MM.1S (cell line): ENCODE measurements at regions not wholly inside any gene's neighbourhood (a gene's known extent, or its start where the extent isn't known, plus 50 kb on each side); places are given as distances from the start of the nearest gene placed in this dataset.

Experiments
- EZH2 ChIP-seq: fragments of 300-600 bp; sonication (generic); optimal IDR thresholded peaks from 2 replicates; pipeline ENCODE3; 2017; ENCODE audit warnings: low read depth, mild to moderate bottlenecking, antibody characterized with exemption, low read length, mixed read lengths
- EZH2phosphoT487 ChIP-seq: fragments of 300-600 bp; sonication (generic); IDR thresholded peaks from 2 replicates; pipeline ENCODE4 v1.6.1; 2018; ENCODE audit warnings: antibody characterized with exemption, low read length
- TF ChIP-seq, protein P1 (sequence below): fragments of 300-600 bp; sonication (generic); IDR thresholded peaks from 2 replicates; pipeline ENCODE4 v1.5.1; 2016; ENCODE audit warnings: antibody characterized with exemption, low read length, mixed read lengths

DNA sequence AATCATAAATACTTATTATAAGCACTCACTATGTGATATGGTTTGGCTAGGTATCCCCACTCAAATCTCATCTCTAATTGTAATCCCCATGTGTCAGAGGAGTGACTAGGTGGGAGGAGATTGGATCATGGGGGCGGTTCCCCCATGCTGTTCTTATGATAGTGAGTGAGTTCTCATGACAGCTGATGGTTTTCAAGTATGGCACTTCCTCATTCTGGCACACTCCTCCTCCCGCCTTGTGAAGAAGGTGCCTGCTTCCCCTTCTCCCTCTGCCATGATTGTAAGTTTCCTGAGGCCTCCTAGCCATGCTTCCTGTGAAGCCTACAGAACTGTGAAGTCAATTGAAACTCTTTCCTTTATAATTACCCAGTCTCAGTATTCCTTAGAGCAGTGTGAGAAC lies 53.3 kb upstream of the CHMP2B start:
- TF ChIP-seq, protein P1, sequence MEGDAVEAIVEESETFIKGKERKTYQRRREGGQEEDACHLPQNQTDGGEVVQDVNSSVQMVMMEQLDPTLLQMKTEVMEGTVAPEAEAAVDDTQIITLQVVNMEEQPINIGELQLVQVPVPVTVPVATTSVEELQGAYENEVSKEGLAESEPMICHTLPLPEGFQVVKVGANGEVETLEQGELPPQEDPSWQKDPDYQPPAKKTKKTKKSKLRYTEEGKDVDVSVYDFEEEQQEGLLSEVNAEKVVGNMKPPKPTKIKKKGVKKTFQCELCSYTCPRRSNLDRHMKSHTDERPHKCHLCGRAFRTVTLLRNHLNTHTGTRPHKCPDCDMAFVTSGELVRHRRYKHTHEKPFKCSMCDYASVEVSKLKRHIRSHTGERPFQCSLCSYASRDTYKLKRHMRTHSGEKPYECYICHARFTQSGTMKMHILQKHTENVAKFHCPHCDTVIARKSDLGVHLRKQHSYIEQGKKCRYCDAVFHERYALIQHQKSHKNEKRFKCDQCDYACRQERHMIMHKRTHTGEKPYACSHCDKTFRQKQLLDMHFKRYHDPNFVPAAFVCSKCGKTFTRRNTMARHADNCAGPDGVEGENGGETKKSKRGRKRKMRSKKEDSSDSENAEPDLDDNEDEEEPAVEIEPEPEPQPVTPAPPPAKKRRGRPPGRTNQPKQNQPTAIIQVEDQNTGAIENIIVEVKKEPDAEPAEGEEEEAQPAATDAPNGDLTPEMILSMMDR, result no peak
- TF ChIP-seq EZH2 (no peak), EZH2phosphoT487 (no peak)
